ENCODE measurements at regions not wholly inside any gene's neighbourhood (a gene's known extent, or its start where the extent isn't known, plus 50 kb on each side); places are given as distances from the start of the nearest gene placed in this dataset.
"Not testable (repeated sequence)": the region's sequence is repeated elsewhere in the genome, so short reads cannot be mapped to it uniquely, and the experiment has no call there.

DNA sequence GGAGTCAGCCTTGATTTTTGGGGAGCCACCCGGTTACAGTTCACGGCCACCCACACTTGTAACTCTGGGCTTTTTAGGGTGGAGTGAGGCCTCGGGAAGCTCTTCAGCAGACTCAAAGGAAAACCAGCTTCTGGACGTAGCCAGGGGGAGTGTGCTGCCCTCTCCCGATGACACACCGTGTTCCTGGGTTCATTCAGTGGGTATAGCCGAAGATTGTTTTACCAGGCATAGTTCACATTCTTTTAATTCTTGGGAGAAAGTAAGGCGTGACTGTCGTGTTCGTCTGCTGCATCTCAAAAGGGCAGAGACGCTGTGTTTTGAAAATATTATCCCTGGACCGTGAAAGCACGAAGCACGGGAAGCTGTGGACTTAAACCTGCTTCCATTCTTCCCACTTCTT lies 93.6 kb upstream of the PABPC3 start:
- TF ChIP-seq, protein P1, sequence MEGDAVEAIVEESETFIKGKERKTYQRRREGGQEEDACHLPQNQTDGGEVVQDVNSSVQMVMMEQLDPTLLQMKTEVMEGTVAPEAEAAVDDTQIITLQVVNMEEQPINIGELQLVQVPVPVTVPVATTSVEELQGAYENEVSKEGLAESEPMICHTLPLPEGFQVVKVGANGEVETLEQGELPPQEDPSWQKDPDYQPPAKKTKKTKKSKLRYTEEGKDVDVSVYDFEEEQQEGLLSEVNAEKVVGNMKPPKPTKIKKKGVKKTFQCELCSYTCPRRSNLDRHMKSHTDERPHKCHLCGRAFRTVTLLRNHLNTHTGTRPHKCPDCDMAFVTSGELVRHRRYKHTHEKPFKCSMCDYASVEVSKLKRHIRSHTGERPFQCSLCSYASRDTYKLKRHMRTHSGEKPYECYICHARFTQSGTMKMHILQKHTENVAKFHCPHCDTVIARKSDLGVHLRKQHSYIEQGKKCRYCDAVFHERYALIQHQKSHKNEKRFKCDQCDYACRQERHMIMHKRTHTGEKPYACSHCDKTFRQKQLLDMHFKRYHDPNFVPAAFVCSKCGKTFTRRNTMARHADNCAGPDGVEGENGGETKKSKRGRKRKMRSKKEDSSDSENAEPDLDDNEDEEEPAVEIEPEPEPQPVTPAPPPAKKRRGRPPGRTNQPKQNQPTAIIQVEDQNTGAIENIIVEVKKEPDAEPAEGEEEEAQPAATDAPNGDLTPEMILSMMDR (conservative IDR thresholded peaks at IDR 0.05; ENCODE audit: low read length): not testable (repeated sequence)
- not testable (repeated sequence) for TF ChIP-seq EZH2phosphoT487 (IDR thresholded peaks at IDR 0.05; ENCODE audit: borderline replicate concordance, low read depth, low read length)
